DND-41 (cell line): ENCODE measurements at regions not wholly inside any gene's neighbourhood (a gene's known extent, or its start where the extent isn't known, plus 50 kb on each side); places are given as distances from the start of the nearest gene placed in this dataset.

ENCODE experiments used
- ATAC-seq: fragments of 200-7000 bp; cut with Tn5 transposase; 3 replicates; pipeline ENCODE4 v1.9.1; 2021; ENCODE audit warnings: low read depth; ENCODE audit not compliant: insufficient read depth
- DNase-seq: peaks from one replicate; pipeline ENCODE4 v3.0.0-alpha.2; 2020
- H2AFZ ChIP-seq: 2 replicates; pipeline ENCODE4 v1.6.0; 2012; ENCODE audit warnings: low read depth, low read length
- H3K27ac ChIP-seq: 2 replicates; pipeline ENCODE4 v1.5.1; 2012; ENCODE audit warnings: low read length, inconsistent platforms
- H3K27me3 ChIP-seq: fragments of 200-600 bp; sonication (generic); 2 replicates; pipeline ENCODE4 v1.6.0; 2012; ENCODE audit warnings: low read length, mild to moderate bottlenecking, inconsistent platforms; ENCODE audit not compliant: insufficient read depth, poor library complexity
- H3K36me3 ChIP-seq: 2 replicates; pipeline ENCODE4 v1.5.1; 2012; ENCODE audit warnings: low read length, inconsistent platforms; ENCODE audit not compliant: insufficient read depth
- H3K4me1 ChIP-seq: 2 replicates; pipeline ENCODE4 v1.5.1; 2012; ENCODE audit warnings: mild to moderate bottlenecking, low read length; ENCODE audit not compliant: insufficient read depth
- H3K4me2 ChIP-seq: 2 replicates; pipeline ENCODE4 v1.6.0; 2012; ENCODE audit warnings: mild to moderate bottlenecking, moderate library complexity, low read length, inconsistent platforms; ENCODE audit not compliant: insufficient read depth
- H3K4me3 ChIP-seq, 2 experiments: fragments of 200-600 bp in 1 of 2; shearing (Covaris generic) in 1 of 2; 2 replicates each; pipeline ENCODE4 v1.5.1; 2012 to 2016; ENCODE audit warnings: inconsistent platforms in 2 of 2, low read length in 2 of 2, mild to moderate bottlenecking in 2 of 2, low read depth in 1 of 2, moderate library complexity in 1 of 2
- H3K79me2 ChIP-seq: 2 replicates; pipeline ENCODE4 v1.6.0; 2012; ENCODE audit warnings: low read length, inconsistent platforms; ENCODE audit not compliant: insufficient read depth
- H3K9ac ChIP-seq: 2 replicates; pipeline ENCODE4 v1.6.0; 2012; ENCODE audit warnings: low read depth, mild to moderate bottlenecking, inconsistent platforms, low read length, moderate library complexity
- H3K9me3 ChIP-seq: 2 replicates; pipeline ENCODE4 v1.5.1; 2012; ENCODE audit warnings: low read length, moderate library complexity, mild to moderate bottlenecking, inconsistent platforms; ENCODE audit not compliant: insufficient read depth, severe bottlenecking
- H4K20me1 ChIP-seq: 2 replicates; pipeline ENCODE4 v1.6.0; 2012; ENCODE audit warnings: low read length; ENCODE audit not compliant: insufficient read depth
- EZH2 ChIP-seq: IDR thresholded peaks from 3 replicates; pipeline ENCODE4 v1.6.1; 2012; ENCODE audit warnings: borderline replicate concordance, low read depth, mild to moderate bottlenecking, moderate library complexity, low read length, inconsistent platforms; ENCODE audit not compliant: severe bottlenecking
- TF ChIP-seq, protein P1 (sequence below): IDR thresholded peaks from 2 replicates; pipeline ENCODE4 v1.5.1; 2012; ENCODE audit warnings: borderline replicate concordance, low read length, moderate library complexity, mild to moderate bottlenecking; ENCODE audit not compliant: poor library complexity, severe bottlenecking; ENCODE audit errors: extremely low read depth

DNA sequence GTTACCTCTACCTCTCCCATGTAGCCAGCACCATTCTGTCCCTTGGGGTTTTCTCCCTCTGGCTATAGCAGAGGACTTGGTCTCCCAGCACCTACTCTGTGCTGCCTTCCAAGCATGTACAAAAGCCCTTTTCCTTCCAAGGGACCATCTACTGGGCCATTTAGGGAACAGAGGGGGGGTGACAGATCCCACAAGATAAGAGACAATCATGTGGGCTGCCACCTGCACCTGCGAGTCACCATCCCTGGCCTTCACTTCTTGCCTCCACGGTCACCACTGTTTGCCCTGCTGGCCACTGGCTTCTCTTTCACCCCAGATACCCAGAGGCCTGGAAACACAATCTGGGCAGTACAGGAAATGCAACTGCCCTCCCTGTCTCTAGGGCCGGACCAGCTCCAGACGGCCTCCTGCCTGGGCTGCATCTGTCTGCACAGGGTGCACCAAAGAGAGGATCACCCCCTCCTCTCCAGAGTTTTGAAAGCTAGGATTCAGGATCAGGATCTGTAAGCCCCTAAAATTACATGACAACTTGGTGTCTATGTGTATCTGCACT, 160.8 kb upstream of the NECTIN1 start:
- Histone ChIP-seq H2AFZ (no peak overlapping the region), H3K27me3 (peaks cover 10% of the 10 kb centered on the region), H3K9ac (no peak overlapping the region), H3K4me1 (no peaks in the 10 kb centered on the region), H4K20me1 (no peaks in the 10 kb centered on the region), H3K36me3 (no peaks in the 10 kb centered on the region), H3K79me2 (no peaks in the 10 kb centered on the region), H3K4me2 (no peak overlapping the region), H3K27ac (no peak overlapping the region), H3K9me3 (no peaks in the 10 kb centered on the region), H3K4me3 (no peak overlapping the region)
- TF ChIP-seq EZH2: no peak
- TF ChIP-seq, protein P1, sequence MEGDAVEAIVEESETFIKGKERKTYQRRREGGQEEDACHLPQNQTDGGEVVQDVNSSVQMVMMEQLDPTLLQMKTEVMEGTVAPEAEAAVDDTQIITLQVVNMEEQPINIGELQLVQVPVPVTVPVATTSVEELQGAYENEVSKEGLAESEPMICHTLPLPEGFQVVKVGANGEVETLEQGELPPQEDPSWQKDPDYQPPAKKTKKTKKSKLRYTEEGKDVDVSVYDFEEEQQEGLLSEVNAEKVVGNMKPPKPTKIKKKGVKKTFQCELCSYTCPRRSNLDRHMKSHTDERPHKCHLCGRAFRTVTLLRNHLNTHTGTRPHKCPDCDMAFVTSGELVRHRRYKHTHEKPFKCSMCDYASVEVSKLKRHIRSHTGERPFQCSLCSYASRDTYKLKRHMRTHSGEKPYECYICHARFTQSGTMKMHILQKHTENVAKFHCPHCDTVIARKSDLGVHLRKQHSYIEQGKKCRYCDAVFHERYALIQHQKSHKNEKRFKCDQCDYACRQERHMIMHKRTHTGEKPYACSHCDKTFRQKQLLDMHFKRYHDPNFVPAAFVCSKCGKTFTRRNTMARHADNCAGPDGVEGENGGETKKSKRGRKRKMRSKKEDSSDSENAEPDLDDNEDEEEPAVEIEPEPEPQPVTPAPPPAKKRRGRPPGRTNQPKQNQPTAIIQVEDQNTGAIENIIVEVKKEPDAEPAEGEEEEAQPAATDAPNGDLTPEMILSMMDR: no peak
- DNase-seq (no peak), ATAC-seq (no peak)

DNA sequence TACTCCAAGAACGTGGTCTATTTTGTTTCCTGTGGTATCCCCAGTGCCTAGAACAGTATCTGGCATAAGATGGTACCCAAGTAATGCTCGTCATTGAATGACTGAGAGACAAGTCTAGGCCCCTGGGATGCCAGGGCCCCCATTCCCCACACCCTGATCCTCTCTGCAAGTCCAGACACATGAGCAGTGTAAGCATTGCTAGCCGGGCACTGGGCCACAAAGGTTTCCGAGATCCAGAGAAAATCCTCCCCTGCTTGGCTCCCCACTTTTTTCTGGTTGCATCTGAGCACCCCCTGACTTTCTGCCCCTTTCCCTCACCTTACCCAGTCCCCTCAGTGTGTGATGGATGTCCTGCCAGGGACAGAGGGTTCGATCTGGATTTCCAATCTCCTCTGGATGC, 160.1 kb upstream of the NECTIN1 start:
- H3K36me3 ChIP-seq: no peaks in the 10 kb centered on the region
- no peaks in the 10 kb centered on the region for H4K20me1 ChIP-seq
- H3K4me3 ChIP-seq: no peak overlapping the region
- ATAC-seq: no peak
- H2AFZ ChIP-seq: no peak overlapping the region
- no peak for DNase-seq
- H3K4me2 ChIP-seq: no peak overlapping the region
- no peak for TF ChIP-seq EZH2
- TF ChIP-seq, protein P1: no peak
- H3K9ac ChIP-seq: no peak overlapping the region
- peaks cover 10% of the 10 kb centered on the region for H3K27me3 ChIP-seq
- no peak overlapping the region for H3K27ac ChIP-seq
- no peaks in the 10 kb centered on the region for H3K9me3 ChIP-seq
- H3K4me1 ChIP-seq: no peaks in the 10 kb centered on the region
- no peaks in the 10 kb centered on the region for H3K79me2 ChIP-seq

DNA sequence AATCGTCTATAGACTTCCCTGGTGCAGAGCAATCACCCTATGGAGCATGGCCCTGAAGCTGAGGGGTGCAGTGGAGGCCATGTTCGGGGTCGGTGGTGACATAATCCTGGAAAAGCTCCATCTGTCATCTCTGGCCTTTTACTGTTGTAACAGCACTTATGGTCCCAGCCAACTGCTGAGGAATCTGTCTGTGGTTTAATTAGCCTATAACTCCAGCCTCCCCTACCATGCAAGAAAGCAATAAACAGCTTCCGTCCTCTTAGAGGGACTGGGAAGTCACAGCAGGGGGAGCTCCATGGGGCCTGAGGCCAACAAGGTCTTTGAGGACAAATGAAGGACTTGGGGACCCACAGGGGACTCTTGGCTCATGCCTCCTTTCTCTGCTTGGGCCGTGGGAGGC, 159.1 kb upstream of the NECTIN1 start:
- Histone ChIP-seq H3K4me2 (no peak overlapping the region), H3K9ac (no peak overlapping the region), H3K79me2 (no peaks in the 10 kb centered on the region), H3K4me3 (no peak overlapping the region), H2AFZ (no peak overlapping the region), H3K9me3 (no peaks in the 10 kb centered on the region), H3K27me3 (peaks cover 10% of the 10 kb centered on the region), H4K20me1 (no peaks in the 10 kb centered on the region), H3K4me1 (no peaks in the 10 kb centered on the region), H3K36me3 (no peaks in the 10 kb centered on the region), H3K27ac (no peak overlapping the region)
- DNase-seq (no peak), ATAC-seq (no peak)
- TF ChIP-seq, protein P1: no peak
- no peak for TF ChIP-seq EZH2
